ENCODE measurements at regions not wholly inside any gene's neighbourhood (a gene's known extent, or its start where the extent isn't known, plus 50 kb on each side); places are given as distances from the start of the nearest gene placed in this dataset.

- DNase-seq = no peak
These were observed 52.3 kb upstream of the SNTG2 start for GRCh38 chr2:898319-898718.

GRCh38 chr2:897091-897490, 53.6 kb upstream of the SNTG2 start:
- DNase-seq = no peak

GRCh38 chr2:893311-893710, 57.3 kb upstream of the SNTG2 start:
- no peak for DNase-seq

GRCh38 chr2:892892-893291, 57.8 kb upstream of the SNTG2 start:
- no peak for DNase-seq

DNA sequence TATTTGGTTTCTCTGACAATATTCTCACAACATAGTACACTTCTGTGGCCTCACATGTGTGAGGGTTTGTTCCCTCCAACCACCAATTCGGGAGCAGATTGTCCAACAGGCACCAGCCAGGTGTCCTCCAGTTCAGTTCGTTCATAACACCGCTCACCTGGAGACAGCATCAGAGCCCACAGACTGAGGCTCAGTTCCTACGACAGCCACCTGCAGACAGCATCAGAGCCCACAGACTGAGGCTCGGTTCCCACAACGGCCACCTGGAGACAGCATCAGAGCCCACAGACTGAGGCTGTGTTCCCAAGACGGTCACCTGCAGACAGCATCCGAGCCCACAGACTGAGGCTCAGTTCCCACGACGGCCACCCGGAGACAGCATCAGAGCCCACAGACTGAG, 58.2 kb upstream of the SNTG2 start:
- no peak for DNase-seq

- no peak for DNase-seq
These were observed 58.9 kb upstream of the SNTG2 start for GRCh38 chr2:891734-892133.

DNA sequence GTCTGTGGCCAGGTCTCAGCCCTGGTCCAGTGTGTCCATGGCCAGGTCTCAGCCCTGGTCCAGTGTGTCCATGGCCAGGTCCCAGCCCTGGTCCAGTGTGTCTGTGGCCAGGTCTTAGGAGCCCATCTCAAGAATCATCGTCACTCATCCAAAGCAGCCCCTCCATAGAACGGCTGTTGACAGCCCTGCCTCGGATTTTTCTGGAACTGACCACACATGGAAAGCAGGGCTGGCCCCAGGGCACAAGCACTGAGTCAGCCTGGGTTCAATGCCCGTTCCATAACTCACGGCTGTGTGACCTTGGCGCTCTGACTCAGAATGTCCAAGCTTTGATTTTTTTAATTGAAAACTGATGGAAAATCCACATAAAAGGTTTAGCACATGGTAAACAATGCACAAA, 59.9 kb upstream of the SNTG2 start:
- no peak for DNase-seq

GRCh38 chr2:890214-890613, 60.4 kb upstream of the SNTG2 start:
- DNase-seq = no peak

DNA sequence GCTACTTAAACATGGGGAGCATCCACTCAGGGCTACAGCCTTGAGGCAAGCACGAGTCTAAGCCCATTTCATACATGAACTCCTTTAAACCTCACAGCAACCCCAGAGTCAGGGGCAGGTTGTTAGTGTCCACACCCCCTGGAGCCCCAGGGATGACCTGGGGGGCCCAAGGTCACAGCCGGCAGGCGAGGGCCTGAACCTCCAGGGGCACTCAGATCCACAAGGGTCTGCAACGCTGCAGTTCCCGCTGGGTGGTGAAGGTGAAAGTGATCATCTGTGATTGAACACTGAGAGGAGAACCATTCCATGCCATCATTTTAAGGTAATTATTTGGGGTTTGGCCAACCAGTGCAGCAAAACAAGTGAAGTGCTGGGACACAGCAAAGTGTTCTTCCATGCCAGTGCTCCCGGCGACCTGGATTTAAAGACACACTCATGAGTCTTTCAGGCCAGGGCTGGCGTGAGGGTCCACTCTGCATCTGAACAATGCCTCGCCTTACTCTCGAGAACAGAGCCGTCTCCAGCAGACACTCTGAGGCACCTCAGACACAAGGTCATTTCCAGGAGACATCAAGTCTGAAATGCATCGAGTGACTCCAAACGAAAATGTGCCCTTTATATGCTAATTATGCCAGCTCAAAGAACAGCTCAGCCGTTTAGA, 61.6 kb upstream of the SNTG2 start:
- DNase-seq = no peak

DNA sequence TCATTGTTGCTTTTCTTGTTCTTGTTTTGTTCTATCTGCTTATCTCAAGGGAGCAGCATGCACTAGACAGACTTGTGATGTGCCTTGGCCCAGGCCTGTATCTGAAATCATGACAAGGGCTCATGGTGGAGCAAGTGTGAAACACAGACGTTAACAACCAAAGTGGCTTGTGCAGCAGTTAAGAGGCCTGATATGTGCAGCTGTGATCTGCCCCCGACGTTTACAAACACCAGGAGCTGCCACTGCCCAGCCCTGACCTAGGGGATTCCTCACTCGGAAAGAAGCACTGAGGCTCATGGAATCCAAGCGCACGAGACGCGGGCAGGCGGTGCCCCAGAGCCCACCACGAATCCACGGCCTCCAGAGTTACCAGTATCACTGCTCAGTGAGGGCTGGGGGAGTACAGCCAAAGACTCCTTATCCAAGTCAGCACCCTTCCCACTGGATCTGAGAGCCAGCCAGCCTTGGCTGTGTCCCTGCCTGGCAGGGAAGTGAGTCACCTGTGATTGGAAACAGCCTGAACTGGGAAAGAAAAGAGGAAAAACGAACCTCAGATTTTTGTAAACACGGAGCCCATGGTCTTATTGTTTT, 62.3 kb upstream of the SNTG2 start:
- DNase-seq = no peak

GRCh38 chr2:887639-888038, 63.0 kb upstream of the SNTG2 start:
- DNase-seq = no peak

- no peak for DNase-seq
These were observed 64.3 kb upstream of the SNTG2 start for GRCh38 chr2:886072-887022.

DNA sequence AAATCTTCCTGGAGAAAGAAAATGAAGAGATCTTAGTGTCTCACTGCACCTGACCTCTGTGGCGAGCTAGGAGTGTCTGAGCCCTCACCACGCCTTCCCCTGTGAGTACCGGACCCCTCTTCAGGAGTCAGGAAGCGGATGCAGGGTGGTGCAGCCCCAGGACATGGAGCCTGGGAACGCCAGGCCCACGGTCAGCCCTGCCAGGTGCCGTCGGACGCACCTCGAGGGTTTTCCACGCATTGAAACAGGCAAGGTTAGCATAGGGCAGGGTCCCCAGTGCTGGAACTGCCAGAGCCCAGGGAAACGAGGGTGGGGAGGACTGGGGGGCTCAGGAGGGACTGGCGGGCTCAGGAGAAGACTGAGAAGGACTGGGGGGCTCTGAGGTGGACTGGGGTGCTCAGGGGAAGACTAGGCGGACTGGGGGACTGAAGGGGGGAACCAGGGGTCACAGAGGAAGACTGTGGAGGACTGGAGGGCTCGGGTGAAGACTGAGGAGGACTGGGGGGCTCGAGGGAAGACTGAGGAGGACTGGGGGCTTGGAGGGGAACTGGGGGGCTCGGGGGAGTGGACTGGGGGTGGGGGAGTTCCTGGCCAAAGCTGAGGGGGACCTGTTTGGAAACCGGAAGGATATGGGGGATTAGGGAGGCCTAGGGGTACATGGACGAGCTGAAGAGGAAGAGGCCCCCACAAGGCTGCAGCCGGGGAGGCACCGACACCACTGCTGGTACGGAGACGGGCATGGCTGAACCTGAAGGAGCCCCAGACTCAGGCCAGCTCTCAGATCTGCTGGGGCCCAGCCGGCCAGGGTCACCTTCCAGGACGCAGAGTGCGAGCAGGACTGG, 65.2 kb upstream of the SNTG2 start:
- DNase-seq = no peak

GRCh38 chr2:883803-884748, 66.6 kb upstream of the SNTG2 start:
- no peak for DNase-seq

- no peak for DNase-seq
These were observed 67.3 kb upstream of the SNTG2 start for GRCh38 chr2:883260-883802.

- no peak for DNase-seq
These were observed 69.3 kb upstream of the SNTG2 start for GRCh38 chr2:881204-881918.

DNA sequence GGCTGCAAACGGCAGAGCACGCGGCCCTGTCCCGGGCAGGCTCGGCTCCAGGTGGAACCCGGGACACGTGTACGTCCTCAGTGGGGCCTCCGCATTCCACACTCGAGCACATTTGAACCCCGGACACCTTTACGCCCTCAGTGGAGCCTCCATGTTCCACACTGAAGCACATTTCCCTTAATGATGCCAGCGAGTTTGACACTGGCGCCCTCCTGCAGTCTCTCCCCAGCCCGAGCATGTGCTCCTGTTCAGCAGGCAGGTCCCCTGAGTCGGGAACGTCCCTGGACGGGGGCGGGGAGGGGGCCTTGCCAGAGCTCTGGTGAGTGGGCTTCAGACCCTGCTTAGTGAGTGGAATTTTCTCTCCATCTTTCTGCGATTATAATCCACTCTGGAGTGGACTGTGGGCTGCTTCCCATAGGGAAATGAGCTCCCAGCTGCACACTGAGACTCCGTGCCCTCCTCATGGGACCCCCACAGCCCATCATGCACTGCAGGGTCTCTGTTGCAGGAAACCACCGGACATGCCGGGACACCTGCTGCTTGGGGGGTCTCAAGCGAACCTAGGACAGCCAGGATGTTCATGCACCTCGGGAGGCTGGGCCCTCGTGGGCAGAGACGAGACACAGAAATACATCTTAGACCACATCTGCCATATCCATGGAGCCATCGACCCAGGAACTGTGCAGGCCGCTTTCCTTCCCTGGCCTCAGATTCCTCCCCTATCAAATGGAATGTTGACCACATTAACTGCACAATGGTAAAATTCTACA, 70.3 kb upstream of the SNTG2 start:
- DNase-seq = no peak

GRCh38 chr2:879540-879939, 71.1 kb upstream of the SNTG2 start:
- no peak for DNase-seq

DNA sequence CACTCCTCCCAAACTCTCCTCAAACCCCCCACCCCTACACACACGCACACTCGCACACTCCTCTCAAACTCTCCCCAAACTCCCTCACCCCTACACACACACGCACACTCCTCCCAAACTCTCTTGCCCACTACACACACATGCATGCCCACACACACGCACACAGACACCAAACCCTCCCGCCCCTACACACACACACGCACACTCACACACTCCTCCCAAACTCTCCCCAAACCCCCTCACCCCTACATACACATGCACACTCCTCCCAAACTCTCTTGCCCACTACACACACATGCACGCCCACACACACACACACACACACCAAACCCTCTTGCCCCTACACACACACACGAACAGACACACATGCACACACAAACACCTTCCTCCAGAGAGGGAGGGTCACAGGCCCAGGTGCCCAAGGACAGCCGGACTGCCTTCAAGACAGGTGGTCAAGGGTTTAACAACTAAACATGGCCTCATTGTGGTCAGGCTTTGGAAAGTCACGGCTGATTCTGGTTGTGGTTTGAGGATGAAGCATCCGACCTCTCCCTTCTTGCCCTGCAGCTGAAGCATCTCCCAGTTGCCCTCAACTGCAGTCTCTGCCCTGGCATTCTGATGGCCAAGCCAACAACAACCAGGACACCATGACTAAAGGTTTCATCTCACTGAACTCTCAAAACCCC, 72.3 kb upstream of the SNTG2 start:
- no peak for DNase-seq
